ENCODE measurements at regions not wholly inside any gene's neighbourhood (a gene's known extent, or its start where the extent isn't known, plus 50 kb on each side); places are given as distances from the start of the nearest gene placed in this dataset.
A peak's percentile ranks its signal among the peaks of the same experiment; 100 is the strongest.

DNA sequence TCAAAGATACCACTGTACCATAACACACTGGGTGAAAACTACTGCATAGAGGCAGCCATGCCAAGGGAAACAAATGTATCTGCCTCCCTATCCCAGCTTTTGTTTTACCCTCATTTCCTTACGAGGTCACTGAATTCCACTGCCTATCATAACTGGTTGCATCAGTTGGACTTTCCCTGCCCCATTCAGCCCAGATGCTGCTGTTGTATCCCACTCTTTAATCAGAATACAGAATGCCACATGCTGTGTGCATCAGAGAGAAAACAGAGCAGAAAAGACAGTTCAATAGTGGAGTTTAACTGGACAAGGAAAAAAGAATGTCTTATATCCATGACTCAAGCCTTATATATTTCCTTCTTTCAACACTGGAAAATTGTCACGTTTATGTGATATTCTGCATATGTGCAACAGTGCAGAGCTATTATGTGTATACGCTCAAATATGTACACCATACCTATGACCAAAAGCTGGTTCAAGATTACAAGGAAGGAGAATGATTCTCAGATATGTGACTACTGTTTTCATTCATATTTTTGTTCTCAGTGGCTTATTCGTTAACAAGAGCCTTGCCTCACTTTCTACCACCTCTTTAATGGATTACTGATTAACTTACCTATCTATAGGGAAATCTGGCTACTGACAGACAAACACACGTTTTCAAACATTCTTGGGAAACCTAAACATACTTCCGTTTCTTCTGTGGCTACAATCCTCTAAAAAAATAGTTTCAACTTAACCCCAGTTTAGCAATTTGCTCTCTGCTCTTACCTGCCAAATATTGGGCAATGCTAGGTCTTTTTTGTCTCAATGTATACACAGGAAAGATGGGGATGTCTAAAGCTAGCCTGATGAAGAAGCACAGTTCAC lies 378.9 kb downstream of the SMARCA1 start:
- no peak for DNase-seq (ENCODE audit: low spot score in 2 of 2)
- Histone ChIP-seq H3K9me3 (no peaks in the 10 kb centered on the region), H3K4me1 (no peaks in the 10 kb centered on the region), H3K27me3 (ENCODE audit: low read depth) (peaks cover 3% of the 10 kb centered on the region; the same call in 1 of the 2 replicates), H3K36me3 (replicated peaks) (no peaks in the 10 kb centered on the region), H3K4me3 (no peak overlapping the region)
- in situ Hi-C loops (cut with MboI; ENCODE audit: low sequenced_read_pairs), result no loop called here

DNA sequence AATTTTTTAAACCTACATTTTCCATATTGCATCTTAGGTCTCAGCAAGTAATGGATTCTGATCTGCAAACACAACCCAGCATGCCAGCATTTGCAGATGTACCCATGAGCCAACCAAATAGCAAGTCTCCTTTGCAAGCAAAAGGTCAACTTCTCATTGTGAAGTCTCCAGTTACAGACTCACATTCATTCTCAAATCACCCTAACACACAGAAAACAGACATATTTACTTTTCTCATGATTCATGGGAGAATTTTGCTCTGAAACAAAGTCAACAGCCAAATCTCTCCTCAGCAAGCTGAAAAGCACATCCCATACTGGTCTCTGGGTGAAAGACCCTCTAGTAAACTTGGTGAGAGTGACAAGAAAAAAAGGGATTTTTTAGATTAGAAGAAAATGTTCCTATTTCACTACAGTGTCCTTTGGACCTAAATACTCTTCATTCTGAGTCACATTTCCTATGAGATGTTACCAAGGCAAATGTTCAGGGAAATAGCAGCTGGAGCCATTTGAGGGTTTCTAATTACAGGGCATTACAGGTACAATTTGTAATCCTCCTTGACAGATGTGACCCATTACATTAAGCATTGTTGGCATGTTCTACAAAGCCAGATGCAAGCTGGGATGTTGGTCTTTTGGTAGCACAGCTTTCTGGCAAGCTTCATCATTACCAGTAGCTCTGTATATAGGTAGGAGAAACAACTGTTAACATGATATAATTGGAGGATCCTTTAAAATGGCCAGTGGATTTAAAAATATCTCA lies 383.3 kb downstream of the SMARCA1 start:
- in situ Hi-C loops (cut with MboI; ENCODE audit: low sequenced_read_pairs), result no loop called here
- Histone ChIP-seq H3K4me1 (no peaks in the 10 kb centered on the region), H3K36me3 (replicated peaks) (no peaks in the 10 kb centered on the region), H3K27me3 (ENCODE audit: low read depth) (peaks cover 3% of the 10 kb centered on the region; the same call in 1 of the 2 replicates), H3K4me3 (no peak overlapping the region), H3K9me3 (no peaks in the 10 kb centered on the region)
- no peak for DNase-seq (ENCODE audit: low spot score in 2 of 2)

DNA sequence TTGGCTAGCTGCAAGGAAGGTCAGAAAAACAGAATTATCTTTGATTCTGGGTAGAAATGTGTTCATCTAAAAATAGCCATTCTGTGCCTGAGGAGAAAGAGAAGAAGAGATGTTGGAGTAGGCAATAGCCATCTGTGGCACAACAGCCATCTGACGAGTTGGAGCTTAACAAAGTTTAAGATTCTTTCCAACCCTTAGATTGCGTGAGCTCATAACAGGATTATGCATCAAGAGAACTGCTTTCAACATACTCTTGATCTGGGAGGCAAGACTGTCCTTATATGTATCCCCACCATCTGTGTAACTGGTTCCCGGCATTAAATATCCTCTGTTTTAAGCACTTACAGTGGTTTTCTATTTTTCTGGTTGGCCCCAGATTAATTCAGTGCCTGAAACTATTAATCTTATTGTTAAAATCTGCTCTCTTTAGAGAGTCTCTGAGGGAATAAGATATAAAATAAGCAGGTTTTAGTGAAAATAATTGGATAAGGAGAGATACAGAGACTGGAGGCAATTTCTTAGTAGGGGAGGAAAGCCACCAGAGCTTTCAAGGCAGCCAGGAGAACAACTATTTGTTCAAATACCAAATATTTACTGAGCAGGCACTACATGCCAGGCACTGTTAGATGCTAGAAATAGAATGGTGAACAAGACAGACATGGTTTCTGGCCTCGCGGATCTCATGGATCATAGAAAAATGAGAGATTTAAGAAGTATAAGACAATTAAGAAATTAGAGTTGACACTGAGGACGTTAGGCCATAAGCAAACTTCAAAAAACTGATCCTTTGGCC lies 398.0 kb downstream of the SMARCA1 start:
- Histone ChIP-seq H3K4me1 (no peaks in the 10 kb centered on the region), H3K4me3 (no peak overlapping the region), H3K36me3 (replicated peaks) (no peaks in the 10 kb centered on the region), H3K27me3 (ENCODE audit: low read depth) (peaks cover 6% of the 10 kb centered on the region; the same call in 1 of the 2 replicates), H3K9me3 (no peaks in the 10 kb centered on the region)
- no peak for DNase-seq (ENCODE audit: low spot score in 2 of 2)
- in situ Hi-C loops (cut with MboI; ENCODE audit: low sequenced_read_pairs), result no loop called here

DNA sequence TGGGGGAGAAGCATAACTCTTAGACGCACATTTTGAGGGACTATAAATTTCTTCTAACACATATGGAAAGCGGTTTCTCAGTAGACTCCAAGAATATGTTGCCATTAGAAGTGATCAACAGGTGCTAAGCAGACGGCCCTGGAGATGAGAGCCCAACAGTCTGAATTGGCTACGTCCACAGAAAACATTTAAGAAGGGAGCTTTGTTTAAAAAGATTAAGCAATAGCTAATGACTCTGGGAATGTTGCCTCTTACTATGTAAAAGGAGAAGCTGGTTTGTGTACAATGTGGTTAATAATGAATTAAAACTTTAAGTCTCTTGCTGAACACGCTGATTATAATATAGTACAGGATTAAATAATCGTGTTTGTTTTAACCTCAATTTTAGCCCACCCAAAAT lies 399.5 kb downstream of the SMARCA1 start:
- in situ Hi-C loops (cut with MboI; ENCODE audit: low sequenced_read_pairs), result no loop called here
- no peaks in the 10 kb centered on the region for H3K36me3 ChIP-seq (replicated peaks)
- peaks cover 6% of the 10 kb centered on the region; the same call in 1 of the 2 replicates for H3K27me3 ChIP-seq (ENCODE audit: low read depth)
- H3K4me1 ChIP-seq, result no peaks in the 10 kb centered on the region
- no peak overlapping the region for H3K4me3 ChIP-seq
- no peaks in the 10 kb centered on the region for H3K9me3 ChIP-seq
- DNase-seq (ENCODE audit: low spot score in 2 of 2), result no peak

DNA sequence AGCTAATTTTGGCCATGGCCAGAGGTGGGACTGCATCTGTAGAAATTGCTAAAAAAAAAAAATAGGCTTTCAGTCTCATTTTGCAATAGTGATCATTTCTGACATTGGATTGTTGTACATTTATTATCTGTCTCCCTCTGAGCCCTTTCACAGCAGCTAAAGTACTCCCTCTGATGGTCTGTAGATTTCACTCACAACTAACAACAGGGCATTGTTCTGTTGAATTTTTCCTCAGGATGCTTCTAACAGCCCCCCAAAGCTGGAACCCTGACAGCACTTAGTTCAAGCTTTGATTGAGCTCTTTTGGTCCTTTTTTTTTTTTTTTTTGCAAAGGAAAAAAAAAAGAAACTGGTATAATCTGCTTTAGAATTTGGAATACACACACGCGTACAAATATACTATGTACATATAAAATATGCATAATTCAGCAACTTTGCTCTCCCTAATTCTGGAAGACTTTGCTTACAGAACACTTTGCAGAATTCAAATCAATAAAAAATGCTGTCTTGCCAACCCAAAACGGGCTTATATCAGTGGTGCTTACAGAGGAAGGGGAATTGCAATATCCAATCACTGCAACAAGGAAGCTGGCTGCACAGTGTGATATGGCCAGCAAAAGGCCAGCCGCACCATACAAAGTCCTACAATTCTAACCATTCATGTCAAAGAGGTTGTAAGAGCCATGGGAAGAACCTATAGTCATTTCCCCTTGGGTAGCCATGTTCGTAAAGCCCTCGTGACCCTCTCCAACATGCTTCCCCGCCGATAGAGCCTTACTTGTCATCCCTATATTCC lies 406.4 kb downstream of the SMARCA1 start:
- no peak overlapping the region for H3K4me3 ChIP-seq
- H3K36me3 ChIP-seq (replicated peaks), result no peaks in the 10 kb centered on the region
- H3K9me3 ChIP-seq, result no peaks in the 10 kb centered on the region
- DNase-seq (ENCODE audit: low spot score in 2 of 2), result no peak
- H3K27me3 ChIP-seq (ENCODE audit: low read depth), result 0 out of 2 replicates have a peak, but pooled peaks cover 4% of the 10 kb centered on the region
- in situ Hi-C loops (cut with MboI; ENCODE audit: low sequenced_read_pairs), result no loop called here
- no peaks in the 10 kb centered on the region for H3K4me1 ChIP-seq

DNA sequence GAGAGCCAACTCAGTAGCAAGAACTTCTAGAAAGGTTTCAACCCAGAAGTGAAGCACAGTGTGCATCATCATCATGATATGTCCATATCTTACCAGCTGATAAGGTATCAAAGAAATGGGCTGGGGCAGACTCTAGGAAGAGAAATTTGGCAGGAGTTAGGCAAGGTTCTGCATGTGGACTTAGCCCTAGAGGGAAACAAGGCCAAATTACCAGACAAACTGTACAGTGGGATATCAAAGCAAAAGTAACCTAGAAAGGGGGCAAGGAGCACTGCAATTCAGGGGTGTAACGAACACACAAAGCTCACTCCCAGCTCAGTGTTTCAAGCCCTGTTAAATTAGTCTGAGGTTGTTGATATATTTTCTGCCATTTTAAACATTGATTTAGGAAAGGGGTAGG lies 407.4 kb downstream of the SMARCA1 start:
- Histone ChIP-seq H3K4me3 (no peak overlapping the region), H3K36me3 (replicated peaks) (no peaks in the 10 kb centered on the region), H3K27me3 (ENCODE audit: low read depth) (0 out of 2 replicates have a peak, but pooled peaks cover 4% of the 10 kb centered on the region), H3K4me1 (no peaks in the 10 kb centered on the region), H3K9me3 (no peaks in the 10 kb centered on the region)
- no peak for DNase-seq (ENCODE audit: low spot score in 2 of 2)
- in situ Hi-C loops (cut with MboI; ENCODE audit: low sequenced_read_pairs), result no loop called here

DNA sequence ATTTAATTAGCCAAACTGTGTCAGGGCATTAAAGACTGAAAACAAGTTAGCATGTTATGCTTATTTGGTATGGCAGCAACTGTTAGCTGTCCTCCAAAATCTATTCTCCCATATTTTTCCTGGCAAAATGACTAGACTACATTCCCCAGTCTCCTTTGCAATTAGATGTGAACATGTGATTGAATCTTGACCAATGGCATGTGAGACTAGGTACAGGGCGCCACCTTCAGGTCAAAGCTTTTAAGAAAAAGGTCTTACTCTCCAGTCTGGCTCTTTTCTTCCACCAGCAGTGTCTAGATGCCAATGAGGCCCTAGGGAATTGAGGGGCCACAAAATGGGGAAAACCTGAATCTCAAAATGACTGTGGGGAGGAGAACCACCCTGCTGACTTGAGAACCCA lies 408.2 kb downstream of the SMARCA1 start:
- Histone ChIP-seq H3K27me3 (ENCODE audit: low read depth) (0 out of 2 replicates have a peak, but pooled peaks cover 4% of the 10 kb centered on the region), H3K4me3 (no peak overlapping the region), H3K9me3 (no peaks in the 10 kb centered on the region), H3K4me1 (no peaks in the 10 kb centered on the region), H3K36me3 (replicated peaks) (no peaks in the 10 kb centered on the region)
- in situ Hi-C loops (cut with MboI; ENCODE audit: low sequenced_read_pairs), result no loop called here
- DNase-seq (ENCODE audit: low spot score in 2 of 2), result peak; percentile 52 to 80

DNA sequence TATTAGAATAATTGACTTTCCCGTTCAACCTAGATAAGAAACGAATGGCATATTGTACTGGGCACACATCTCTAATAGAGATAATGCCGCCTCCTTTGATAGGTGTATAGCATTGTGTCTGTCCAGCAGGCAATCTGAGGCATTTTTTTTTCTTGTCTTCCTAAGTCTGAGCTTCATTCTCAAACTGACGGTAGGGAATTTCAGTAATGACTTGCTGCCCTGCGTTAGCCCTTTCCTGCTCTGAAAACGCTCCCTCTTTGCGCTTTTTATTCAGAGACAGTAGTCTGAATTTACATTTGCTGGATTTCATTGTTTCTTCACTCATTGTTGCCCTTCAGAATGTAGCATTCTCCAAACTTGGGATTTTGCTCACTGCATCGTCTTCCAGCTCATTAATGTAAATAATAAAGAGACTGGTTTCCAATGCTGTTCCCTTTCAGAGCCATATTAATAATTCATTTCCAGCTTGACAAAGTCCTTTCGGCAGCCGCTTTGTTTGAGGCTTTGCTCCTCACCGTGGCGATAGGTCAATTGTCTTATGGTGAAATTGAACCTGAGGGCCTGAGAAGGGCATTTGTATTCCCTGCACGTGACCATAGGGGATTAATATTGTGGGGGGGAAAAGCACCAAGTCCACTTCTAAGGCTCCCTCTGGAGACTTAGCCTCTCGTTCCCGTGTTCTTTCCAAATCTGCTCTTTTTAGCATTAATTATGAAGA lies 412.1 kb downstream of the SMARCA1 start:
- Histone ChIP-seq H3K36me3 (replicated peaks) (no peaks in the 10 kb centered on the region), H3K4me3 (no peak overlapping the region), H3K27me3 (ENCODE audit: low read depth) (0 out of 2 replicates have a peak, but pooled peaks cover 2% of the 10 kb centered on the region), H3K4me1 (no peaks in the 10 kb centered on the region), H3K9me3 (no peaks in the 10 kb centered on the region)
- DNase-seq (ENCODE audit: low spot score in 2 of 2), result no peak
- in situ Hi-C loops (cut with MboI; ENCODE audit: low sequenced_read_pairs), result no loop called here

DNA sequence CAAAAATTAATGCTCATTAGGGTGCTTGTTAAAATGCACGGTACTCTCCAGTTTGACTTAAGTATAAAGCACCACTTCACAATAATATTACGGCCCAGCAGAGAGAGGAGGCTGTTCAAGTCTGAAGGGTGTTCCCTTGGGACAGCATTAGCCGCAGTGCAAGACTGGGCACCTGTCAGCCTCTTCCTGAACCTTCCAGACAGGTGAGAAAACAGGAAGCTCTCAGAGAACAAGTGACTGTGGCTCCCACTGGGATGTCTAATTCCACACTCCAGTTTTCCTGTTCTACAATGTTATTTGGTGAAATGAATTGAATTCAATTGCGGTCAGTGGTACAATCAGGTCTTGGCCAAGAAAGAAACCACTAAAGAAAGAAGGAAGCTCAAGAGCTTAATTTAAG lies 414.4 kb downstream of the SMARCA1 start:
- H3K9me3 ChIP-seq, result no peaks in the 10 kb centered on the region
- in situ Hi-C loops (cut with MboI; ENCODE audit: low sequenced_read_pairs), result no loop called here
- no peaks in the 10 kb centered on the region for H3K36me3 ChIP-seq (replicated peaks)
- H3K4me1 ChIP-seq, result no peaks in the 10 kb centered on the region
- no peak overlapping the region for H3K4me3 ChIP-seq
- H3K27me3 ChIP-seq (ENCODE audit: low read depth), result 0 out of 2 replicates have a peak, but pooled peaks cover 2% of the 10 kb centered on the region
- no peak for DNase-seq (ENCODE audit: low spot score in 2 of 2)

DNA sequence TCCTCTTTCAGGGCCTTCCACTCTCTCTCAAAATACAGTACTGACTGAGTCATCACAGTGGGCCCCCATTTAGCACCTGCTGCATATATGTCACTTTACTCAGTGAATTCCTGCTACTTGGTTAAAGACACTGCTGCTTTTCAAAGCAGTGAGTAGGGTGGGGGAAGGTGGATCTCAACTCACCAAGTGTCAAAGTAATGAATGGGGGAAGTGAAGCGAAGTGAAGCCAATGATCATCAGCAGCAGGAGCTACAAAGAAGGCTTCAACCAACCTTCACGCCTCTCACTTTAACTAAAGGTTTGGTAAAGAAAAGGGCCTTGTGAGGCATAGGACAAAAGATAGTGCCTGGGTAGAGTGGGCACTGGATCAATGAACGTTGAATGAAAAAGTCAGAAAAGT lies 424.1 kb downstream of the SMARCA1 start:
- H3K4me3 ChIP-seq, result no peak overlapping the region
- DNase-seq (ENCODE audit: low spot score in 2 of 2), result no peak
- no peaks in the 10 kb centered on the region for H3K36me3 ChIP-seq (replicated peaks)
- no peaks in the 10 kb centered on the region for H3K27me3 ChIP-seq (ENCODE audit: low read depth)
- H3K9me3 ChIP-seq, result no peaks in the 10 kb centered on the region
- in situ Hi-C loops (cut with MboI; ENCODE audit: low sequenced_read_pairs), result no loop called here
- no peaks in the 10 kb centered on the region for H3K4me1 ChIP-seq

DNA sequence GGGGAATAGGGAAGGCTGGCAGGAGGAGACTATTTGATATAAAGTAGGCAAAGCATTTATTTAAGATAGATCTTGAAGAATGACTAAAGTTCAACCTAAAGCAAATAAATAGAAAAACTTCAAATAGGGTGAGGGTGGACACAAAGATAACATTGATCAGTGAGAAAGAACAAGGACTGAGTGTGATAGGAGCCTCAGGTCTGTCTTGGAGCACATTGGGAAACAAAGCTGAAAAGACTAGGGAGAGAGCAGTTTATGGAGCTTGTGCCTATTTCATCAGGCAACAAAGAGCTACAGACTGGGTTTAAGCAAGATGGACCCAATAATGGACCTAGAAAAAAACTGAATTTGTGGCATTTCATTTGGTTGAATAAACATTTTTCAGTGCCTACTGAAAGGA lies 425.6 kb downstream of the SMARCA1 start:
- Histone ChIP-seq H3K36me3 (replicated peaks) (no peaks in the 10 kb centered on the region), H3K27me3 (ENCODE audit: low read depth) (no peaks in the 10 kb centered on the region), H3K4me3 (no peak overlapping the region), H3K9me3 (no peaks in the 10 kb centered on the region), H3K4me1 (no peaks in the 10 kb centered on the region)
- DNase-seq (ENCODE audit: low spot score in 2 of 2), result no peak
- in situ Hi-C loops (cut with MboI; ENCODE audit: low sequenced_read_pairs), result no loop called here

DNA sequence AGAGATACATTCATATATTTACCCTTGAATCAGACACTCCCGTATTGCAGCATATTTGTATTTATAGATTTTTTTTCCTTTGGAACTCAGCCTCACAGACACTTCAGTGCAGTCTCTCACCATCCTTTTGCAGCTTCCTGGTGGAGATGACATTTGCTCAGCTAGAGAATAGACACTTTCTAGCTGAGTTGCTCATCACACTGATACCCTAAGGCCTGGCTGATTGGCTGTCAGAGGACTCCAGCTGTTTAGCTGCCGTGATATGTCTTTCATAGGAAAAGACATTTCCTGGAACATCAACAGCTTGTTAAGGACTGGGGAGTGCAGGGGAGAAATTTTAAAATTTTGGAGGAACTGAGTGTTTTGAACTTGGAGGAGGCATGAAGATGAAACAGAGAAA lies 429.6 kb downstream of the SMARCA1 start:
- no peaks in the 10 kb centered on the region for H3K36me3 ChIP-seq (replicated peaks)
- no peaks in the 10 kb centered on the region for H3K27me3 ChIP-seq (ENCODE audit: low read depth)
- H3K9me3 ChIP-seq, result no peaks in the 10 kb centered on the region
- no peak for DNase-seq (ENCODE audit: low spot score in 2 of 2)
- in situ Hi-C loops (cut with MboI; ENCODE audit: low sequenced_read_pairs), result no loop called here
- no peaks in the 10 kb centered on the region for H3K4me1 ChIP-seq
- no peak overlapping the region for H3K4me3 ChIP-seq
